ENCODE measurements at regions not wholly inside any gene's neighbourhood (a gene's known extent, or its start where the extent isn't known, plus 50 kb on each side); places are given as distances from the start of the nearest gene placed in this dataset.
A peak's percentile ranks its signal among the peaks of the same experiment; 100 is the strongest.
"Not testable (repeated sequence)": the region's sequence is repeated elsewhere in the genome, so short reads cannot be mapped to it uniquely, and the experiment has no call there.

- no peak overlapping the region for H3K4me3 Mint-ChIP-seq (ENCODE audit: unreplicated experiment)
- H3K27ac Mint-ChIP-seq (ENCODE audit: unreplicated experiment): peak overlapping the region; percentile 89
- H3K36me3 Mint-ChIP-seq (ENCODE audit: unreplicated experiment): no peaks in the 10 kb centered on the region
- DNase-seq (ENCODE audit: extremely low spot score, unreplicated experiment): peak; percentile 66
- peaks cover 39% of the 10 kb centered on the region for H3K4me1 Mint-ChIP-seq (ENCODE audit: unreplicated experiment)
- H3K9me3 Mint-ChIP-seq (ENCODE audit: unreplicated experiment): peaks cover 3% of the 10 kb centered on the region
- no peaks in the 10 kb centered on the region for H3K27me3 Mint-ChIP-seq (ENCODE audit: unreplicated experiment)
- TF ChIP-seq CTCF (IDR thresholded peaks at IDR 0.05): no peak
Measured at GRCh38 chrX:150258463-150259430, 104.4 kb upstream of the MAMLD1 start.

- no peaks in the 10 kb centered on the region for H3K27me3 Mint-ChIP-seq (ENCODE audit: unreplicated experiment)
- no peak for TF ChIP-seq CTCF (IDR thresholded peaks at IDR 0.05)
- H3K4me1 Mint-ChIP-seq (ENCODE audit: unreplicated experiment): peaks cover 28% of the 10 kb centered on the region
- no peak overlapping the region for H3K27ac Mint-ChIP-seq (ENCODE audit: unreplicated experiment)
- no peak overlapping the region for H3K4me3 Mint-ChIP-seq (ENCODE audit: unreplicated experiment)
- no peaks in the 10 kb centered on the region for H3K36me3 Mint-ChIP-seq (ENCODE audit: unreplicated experiment)
- peaks cover 3% of the 10 kb centered on the region for H3K9me3 Mint-ChIP-seq (ENCODE audit: unreplicated experiment)
- no peak for DNase-seq (ENCODE audit: extremely low spot score, unreplicated experiment)
Measured at GRCh38 chrX:150262456-150262855, 100.7 kb upstream of the MAMLD1 start.

DNA sequence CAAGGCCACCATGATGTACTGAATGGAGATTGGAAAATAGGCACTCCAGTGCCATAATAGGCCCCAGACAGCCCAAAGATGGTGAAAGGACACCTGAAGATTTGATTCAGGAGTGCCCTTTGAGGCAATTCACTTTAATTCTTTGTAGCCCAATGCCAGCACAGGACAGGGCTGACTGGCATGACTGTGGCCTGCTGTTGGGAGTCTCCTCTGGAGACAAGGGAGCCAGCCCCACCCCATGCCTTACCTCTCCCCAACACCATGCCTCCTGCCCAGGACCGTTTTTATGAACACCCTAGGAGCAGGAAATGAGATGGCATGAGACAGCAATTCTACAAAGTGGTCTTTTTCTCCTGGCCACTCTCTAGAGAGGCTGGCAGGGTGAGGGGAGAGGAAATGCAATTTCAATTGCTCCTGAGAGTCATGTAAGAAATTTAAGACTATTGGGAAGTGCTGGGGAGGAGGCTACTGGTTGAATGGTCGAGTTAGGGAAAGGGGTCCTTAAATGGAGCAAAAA lies 94.2 kb upstream of the MAMLD1 start:
- Mint-ChIP-seq H3K4me3 (ENCODE audit: unreplicated experiment) (no peak overlapping the region), H3K27me3 (ENCODE audit: unreplicated experiment) (no peaks in the 10 kb centered on the region), H3K9me3 (ENCODE audit: unreplicated experiment) (peaks cover 2% of the 10 kb centered on the region), H3K36me3 (ENCODE audit: unreplicated experiment) (no peaks in the 10 kb centered on the region), H3K27ac (ENCODE audit: unreplicated experiment) (no peak overlapping the region), H3K4me1 (ENCODE audit: unreplicated experiment) (peaks cover 6% of the 10 kb centered on the region)
- TF ChIP-seq CTCF (IDR thresholded peaks at IDR 0.05): no peak
- no peak for DNase-seq (ENCODE audit: extremely low spot score, unreplicated experiment)

DNA sequence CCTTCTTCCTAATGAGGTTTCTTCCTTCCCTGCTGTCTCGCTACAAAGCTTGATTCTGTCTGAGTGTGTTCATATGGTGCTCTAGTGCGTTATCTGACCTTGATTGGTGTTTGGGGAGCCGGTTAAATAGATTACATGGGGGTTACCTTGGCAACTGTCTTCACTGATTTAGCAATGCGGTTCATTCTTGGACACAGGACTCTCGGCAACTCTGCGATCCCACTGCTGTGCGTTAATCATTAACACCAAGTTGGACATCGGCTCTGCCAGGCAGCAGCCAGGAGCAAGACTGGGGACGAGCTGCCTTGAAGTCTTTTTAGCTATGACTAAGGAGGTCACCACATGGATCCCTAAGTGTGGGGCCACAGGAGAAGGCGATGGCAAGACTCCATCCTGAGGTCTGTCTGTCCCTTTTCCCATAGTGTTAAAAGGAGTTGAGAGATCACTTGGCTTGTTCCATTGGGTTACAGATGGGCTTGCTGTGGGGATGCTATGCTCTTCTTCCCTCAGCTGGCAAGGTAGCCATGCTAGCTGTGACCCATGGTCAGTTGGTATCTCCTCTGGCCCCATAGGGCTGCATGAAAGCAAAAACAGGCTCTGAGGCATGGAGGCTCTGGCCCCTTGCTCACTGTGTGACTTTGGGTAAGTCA lies 93.4 kb upstream of the MAMLD1 start:
- no peak overlapping the region for H3K4me3 Mint-ChIP-seq (ENCODE audit: unreplicated experiment)
- H3K36me3 Mint-ChIP-seq (ENCODE audit: unreplicated experiment): no peaks in the 10 kb centered on the region
- H3K27me3 Mint-ChIP-seq (ENCODE audit: unreplicated experiment): no peaks in the 10 kb centered on the region
- DNase-seq (ENCODE audit: extremely low spot score, unreplicated experiment): peak; percentile 59
- peaks cover 6% of the 10 kb centered on the region for H3K4me1 Mint-ChIP-seq (ENCODE audit: unreplicated experiment)
- TF ChIP-seq CTCF (IDR thresholded peaks at IDR 0.05): no peak
- peaks cover 4% of the 10 kb centered on the region for H3K9me3 Mint-ChIP-seq (ENCODE audit: unreplicated experiment)
- no peak overlapping the region for H3K27ac Mint-ChIP-seq (ENCODE audit: unreplicated experiment)

- Mint-ChIP-seq H3K27ac (ENCODE audit: unreplicated experiment) (no peak overlapping the region), H3K9me3 (ENCODE audit: unreplicated experiment) (peaks cover 4% of the 10 kb centered on the region), H3K36me3 (ENCODE audit: unreplicated experiment) (no peaks in the 10 kb centered on the region), H3K4me1 (ENCODE audit: unreplicated experiment) (peaks cover 6% of the 10 kb centered on the region), H3K27me3 (ENCODE audit: unreplicated experiment) (no peaks in the 10 kb centered on the region), H3K4me3 (ENCODE audit: unreplicated experiment) (no peak overlapping the region)
- TF ChIP-seq CTCF (IDR thresholded peaks at IDR 0.05): no peak
- DNase-seq (ENCODE audit: extremely low spot score, unreplicated experiment): no peak
Measured at GRCh38 chrX:150270622-150271021, 92.5 kb upstream of the MAMLD1 start.

GRCh38 chrX:150273575-150274294 lies 89.4 kb upstream of the MAMLD1 start:
- not testable (repeated sequence) for H3K4me3 Mint-ChIP-seq (ENCODE audit: unreplicated experiment); H3K27me3 Mint-ChIP-seq (ENCODE audit: unreplicated experiment); H3K9me3 Mint-ChIP-seq (ENCODE audit: unreplicated experiment); H3K4me1 Mint-ChIP-seq (ENCODE audit: unreplicated experiment); H3K27ac Mint-ChIP-seq (ENCODE audit: unreplicated experiment); H3K36me3 Mint-ChIP-seq (ENCODE audit: unreplicated experiment)
- DNase-seq (ENCODE audit: extremely low spot score, unreplicated experiment): peak; percentile 65
